Ishikawa (cell line): ENCODE measurements at regions not wholly inside any gene's neighbourhood (a gene's known extent, or its start where the extent isn't known, plus 50 kb on each side); places are given as distances from the start of the nearest gene placed in this dataset.

Experiments used
- CEBPB ChIP-seq: IDR thresholded peaks from 2 replicates; pipeline ENCODE4 v1.6.1; 2012
- CREB1 ChIP-seq: IDR thresholded peaks from 2 replicates; pipeline ENCODE4 v1.6.1; 2012; ENCODE audit warnings: low read depth
- EGR1 ChIP-seq: IDR thresholded peaks from 2 replicates; pipeline ENCODE4 v1.6.1; 2012
- EP300 ChIP-seq: IDR thresholded peaks from 2 replicates; pipeline ENCODE4 v1.6.1; 2012; ENCODE audit warnings: borderline replicate concordance
- FOXM1 ChIP-seq: IDR thresholded peaks from 2 replicates; pipeline ENCODE4 v1.6.1; 2012; ENCODE audit warnings: low read depth, borderline replicate concordance
- NFIC ChIP-seq: IDR thresholded peaks from 2 replicates; pipeline ENCODE4 v1.6.1; 2012
- RAD21 ChIP-seq: IDR thresholded peaks from 2 replicates; pipeline ENCODE4 v1.6.1; 2012; ENCODE audit warnings: low read depth
- REST ChIP-seq: IDR thresholded peaks from 2 replicates; pipeline ENCODE4 v1.6.1; 2012; ENCODE audit warnings: low read depth, mild to moderate bottlenecking
- TAF1 ChIP-seq: IDR thresholded peaks from 2 replicates; pipeline ENCODE4 v1.6.1; 2012; ENCODE audit warnings: low read depth, mild to moderate bottlenecking
- TCF12 ChIP-seq: IDR thresholded peaks from 2 replicates; pipeline ENCODE4 v1.6.1; 2012; ENCODE audit warnings: low read depth
- TEAD4 ChIP-seq: IDR thresholded peaks from 2 replicates; pipeline ENCODE4 v1.6.1; 2012
- YY1 ChIP-seq: IDR thresholded peaks from 2 replicates; pipeline ENCODE4 v1.6.1; 2012; ENCODE audit warnings: low read depth
- ZBTB7A ChIP-seq: IDR thresholded peaks from 2 replicates; pipeline ENCODE4 v1.6.1; 2012; ENCODE audit warnings: low read depth
- TF ChIP-seq, protein P1 (sequence below): IDR thresholded peaks from 2 replicates; pipeline ENCODE4 v1.6.1; 2012
- TF ChIP-seq, protein P2 (sequence below): IDR thresholded peaks from 2 replicates; pipeline ENCODE4 v1.6.1; 2012

DNA sequence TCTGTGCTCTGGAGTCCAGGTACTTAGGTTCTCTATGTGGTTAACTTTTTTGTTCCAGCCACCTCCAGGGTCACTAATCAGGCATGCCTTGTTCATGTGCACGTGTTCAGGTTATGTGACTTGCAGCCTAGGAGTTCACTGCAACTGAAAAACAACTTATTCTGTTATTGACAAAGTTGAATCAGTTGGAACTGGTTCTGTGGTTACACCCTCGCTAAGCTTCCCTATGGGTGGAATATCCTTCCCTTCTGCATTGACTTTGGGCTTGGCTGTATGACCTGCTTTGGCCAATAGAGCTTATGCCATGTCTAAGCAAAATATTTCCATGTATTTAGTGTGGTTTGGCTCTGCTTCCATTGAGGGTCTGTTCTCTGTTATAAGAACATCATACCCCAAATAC is 66.0 kb upstream of the DNAH14 start:
- TF ChIP-seq ZBTB7A, result no peak
- no peak for TF ChIP-seq REST
- TF ChIP-seq FOXM1, result no peak
- no peak for TF ChIP-seq RAD21
- TF ChIP-seq TEAD4, result no peak
- TF ChIP-seq EP300, result no peak
- TF ChIP-seq TAF1, result no peak
- no peak for TF ChIP-seq YY1
- TF ChIP-seq, protein P1, sequence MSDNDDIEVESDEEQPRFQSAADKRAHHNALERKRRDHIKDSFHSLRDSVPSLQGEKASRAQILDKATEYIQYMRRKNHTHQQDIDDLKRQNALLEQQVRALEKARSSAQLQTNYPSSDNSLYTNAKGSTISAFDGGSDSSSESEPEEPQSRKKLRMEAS, result no peak
- no peak for TF ChIP-seq EGR1
- TF ChIP-seq, protein P2, sequence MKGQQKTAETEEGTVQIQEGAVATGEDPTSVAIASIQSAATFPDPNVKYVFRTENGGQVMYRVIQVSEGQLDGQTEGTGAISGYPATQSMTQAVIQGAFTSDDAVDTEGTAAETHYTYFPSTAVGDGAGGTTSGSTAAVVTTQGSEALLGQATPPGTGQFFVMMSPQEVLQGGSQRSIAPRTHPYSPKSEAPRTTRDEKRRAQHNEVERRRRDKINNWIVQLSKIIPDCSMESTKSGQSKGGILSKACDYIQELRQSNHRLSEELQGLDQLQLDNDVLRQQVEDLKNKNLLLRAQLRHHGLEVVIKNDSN, result no peak
- no peak for TF ChIP-seq CREB1
- no peak for TF ChIP-seq NFIC
- no peak for TF ChIP-seq TCF12
- TF ChIP-seq CEBPB, result no peak

GRCh38 chr1:224864006-224864405 is 65.5 kb upstream of the DNAH14 start:
- TF ChIP-seq EP300, result no peak
- no peak for TF ChIP-seq YY1
- no peak for TF ChIP-seq NFIC
- TF ChIP-seq RAD21, result no peak
- no peak for TF ChIP-seq ZBTB7A
- TF ChIP-seq TEAD4, result no peak
- no peak for TF ChIP-seq REST
- no peak for TF ChIP-seq TCF12
- TF ChIP-seq, protein P2, result no peak
- TF ChIP-seq CEBPB, result no peak
- no peak for TF ChIP-seq FOXM1

DNA sequence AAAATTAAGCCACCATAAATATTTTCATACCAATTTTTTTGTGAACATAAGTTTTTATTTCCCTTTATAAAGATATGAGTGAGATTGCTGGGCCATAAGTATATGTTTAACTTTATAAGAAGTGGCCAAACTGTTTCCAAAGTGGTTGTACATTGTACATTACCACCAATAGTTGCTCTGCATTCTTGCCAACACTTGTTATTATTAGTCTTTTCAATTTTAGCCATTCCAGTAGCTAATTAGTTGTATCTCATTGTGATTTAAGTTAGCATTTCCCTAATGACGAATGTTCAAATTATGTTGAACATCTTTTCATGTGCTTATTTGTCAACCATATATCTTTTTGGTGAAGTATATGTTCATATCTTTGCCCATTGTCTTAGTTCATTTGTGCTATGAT is 64.0 kb upstream of the DNAH14 start:
- no peak for TF ChIP-seq NFIC
- no peak for TF ChIP-seq TAF1
- no peak for TF ChIP-seq FOXM1
- no peak for TF ChIP-seq EP300
- TF ChIP-seq, protein P2, result no peak
- TF ChIP-seq ZBTB7A, result no peak
- TF ChIP-seq CREB1, result no peak
- TF ChIP-seq EGR1, result no peak
- no peak for TF ChIP-seq REST
- TF ChIP-seq CEBPB, result no peak
- TF ChIP-seq, protein P1, result no peak
- TF ChIP-seq TCF12, result no peak
- TF ChIP-seq TEAD4, result no peak
- TF ChIP-seq YY1, result no peak
- TF ChIP-seq RAD21, result no peak

- TF ChIP-seq REST (no peak), TAF1 (no peak), TEAD4 (no peak), RAD21 (no peak), YY1 (no peak), CEBPB (no peak), FOXM1 (no peak), EP300 (no peak), EGR1 (no peak), CREB1 (no peak), TCF12 (no peak)
- TF ChIP-seq, protein P1, result no peak
Observed at GRCh38 chr1:224866940-224867339, 62.5 kb upstream of the DNAH14 start.
